Stimulated activated CD4-positive, alpha-beta T cell treated with anti-CD3 and anti-CD28 coated beads, Interleukin-1b, Interleukin-23, amount 100 ng/mL, for 48 hours (primary cell): ENCODE measurements at regions not wholly inside any gene's neighbourhood (a gene's known extent, or its start where the extent isn't known, plus 50 kb on each side); places are given as distances from the start of the nearest gene placed in this dataset.
"Not testable (repeated sequence)": the region's sequence is repeated elsewhere in the genome, so short reads cannot be mapped to it uniquely, and the experiment has no call there.

ENCODE experiments used
- DNase-seq: peaks from one replicate; pipeline ENCODE4 v3.0.0-alpha.2; 2020

- no peak for DNase-seq
These were observed 532.5 kb upstream of the SLC39A10 start for GRCh38 chr2:195124391-195125079.

GRCh38 chr2:195122653-195123052, 534.4 kb upstream of the SLC39A10 start:
- DNase-seq, result no peak

- DNase-seq, result no peak
These were observed 535.7 kb upstream of the SLC39A10 start for GRCh38 chr2:195121341-195121740.

- no peak for DNase-seq
These were observed 537.8 kb upstream of the SLC39A10 start for GRCh38 chr2:195119231-195119630.

- no peak for DNase-seq
These were observed 538.8 kb upstream of the SLC39A10 start for GRCh38 chr2:195118276-195118675.

- no peak for DNase-seq
These were observed 540.0 kb upstream of the SLC39A10 start for GRCh38 chr2:195117011-195117410.

- no peak for DNase-seq
These were observed 541.3 kb upstream of the SLC39A10 start for GRCh38 chr2:195115738-195116137.

- no peak for DNase-seq
These were observed 548.8 kb upstream of the SLC39A10 start for GRCh38 chr2:195108182-195108581.

GRCh38 chr2:195106681-195107380, 550.2 kb upstream of the SLC39A10 start:
- DNase-seq, result no peak

- no peak for DNase-seq
These were observed 551.4 kb upstream of the SLC39A10 start for GRCh38 chr2:195105581-195105980.

- no peak for DNase-seq
These were observed 562.7 kb upstream of the SLC39A10 start for GRCh38 chr2:195094330-195094729.

GRCh38 chr2:195092341-195092740, 564.7 kb upstream of the SLC39A10 start:
- DNase-seq, result no peak

- DNase-seq, result not testable (repeated sequence)
These were observed 584.2 kb upstream of the SLC39A10 start for GRCh38 chr2:195072806-195073205.

- DNase-seq, result no peak
These were observed 600.0 kb upstream of the SLC39A10 start for GRCh38 chr2:195057001-195057400.

GRCh38 chr2:195055996-195056395, 601.0 kb upstream of the SLC39A10 start:
- DNase-seq, result no peak

GRCh38 chr2:195051401-195051800, 605.6 kb upstream of the SLC39A10 start:
- DNase-seq, result no peak

- no peak for DNase-seq
These were observed 607.5 kb upstream of the SLC39A10 start for GRCh38 chr2:195049372-195050031.

- DNase-seq, result no peak
These were observed 609.1 kb upstream of the SLC39A10 start for GRCh38 chr2:195047955-195048354.

GRCh38 chr2:195044801-195045200, 612.2 kb upstream of the SLC39A10 start:
- no peak for DNase-seq

GRCh38 chr2:195038153-195038552, 618.9 kb upstream of the SLC39A10 start:
- DNase-seq, result no peak

- DNase-seq, result no peak
These were observed 620.0 kb upstream of the SLC39A10 start for GRCh38 chr2:195037045-195037444.

GRCh38 chr2:195031411-195031810, 625.6 kb upstream of the SLC39A10 start:
- no peak for DNase-seq

- DNase-seq, result no peak
These were observed 627.0 kb upstream of the SLC39A10 start for GRCh38 chr2:195029804-195030654.
